Tibial nerve (tissue), 4 donors: ENCODE measurements at regions not wholly inside any gene's neighbourhood (a gene's known extent, or its start where the extent isn't known, plus 50 kb on each side); places are given as distances from the start of the nearest gene placed in this dataset.

ENCODE experiments used
- CTCF ChIP-seq, 5 experiments: fragments of 200-600 bp in 3 of 5; fragments of 450-650 bp in 2 of 5; sonication (generic) in 3 of 5; IDR thresholded peaks; one replicate each; pipeline ENCODE4 v1.5.1; 2016 to 2019; ENCODE audit warnings: antibody characterized with exemption in 5 of 5, mild to moderate bottlenecking in 3 of 5, moderate library complexity in 2 of 5
- EP300 ChIP-seq, 2 donors: sonication (generic); formaldehyde crosslinking; IDR thresholded peaks; one replicate each; pipeline ENCODE4 v1.6.1; 2017; ENCODE audit warnings: antibody characterized with exemption in 2 of 2, mild to moderate bottlenecking in 1 of 2
- POLR2A ChIP-seq, 2 donors: fragments of 450-650 bp; IDR thresholded peaks; one replicate each; pipeline ENCODE4 v1.6.1; 2017; ENCODE audit warnings: antibody characterized with exemption in 2 of 2, mild to moderate bottlenecking in 2 of 2, moderate library complexity in 2 of 2

- TF ChIP-seq CTCF (IDR thresholded peaks at IDR 0.05) (no peak), EP300 (IDR thresholded peaks at IDR 0.05) (no peak), POLR2A (IDR thresholded peaks at IDR 0.05) (no peak)
Measured at GRCh38 chr5:124399426-124399961, 346.9 kb downstream of the ZNF608 start.
